Breast epithelium (tissue), 4 donors: ENCODE measurements at regions not wholly inside any gene's neighbourhood (a gene's known extent, or its start where the extent isn't known, plus 50 kb on each side); places are given as distances from the start of the nearest gene placed in this dataset.

ENCODE experiments used
- DNase-seq, 2 donors: peaks; one replicate each; pipeline ENCODE4 v3.0.0-alpha.2; 2019; ENCODE audit warnings: low spot score in 2 of 2
- H3K27ac ChIP-seq, 2 donors: fragments of 200-600 bp; sonication (generic) in 1 of 2; one replicate each; pipeline ENCODE4 v1.5.1; 2016 to 2019; ENCODE audit warnings: mild to moderate bottlenecking in 1 of 2
- H3K27me3 ChIP-seq, 2 donors: fragments of 200-600 bp; sonication (generic) in 1 of 2; one replicate each; pipeline versions ENCODE4 v1.5.1 to v1.6.0; 2017 to 2019; ENCODE audit warnings: control low read depth in 1 of 2, mild to moderate bottlenecking in 1 of 2
- H3K36me3 ChIP-seq: fragments of 200-600 bp; one replicate; pipeline ENCODE4 v1.5.1; 2019
- H3K4me1 ChIP-seq, 2 donors: fragments of 200-600 bp; sonication (generic); one replicate each; pipeline ENCODE4 v1.5.1; 2016 to 2019; ENCODE audit warnings: control low read depth in 1 of 2
- H3K4me3 ChIP-seq, 3 donors: fragments of 200-600 bp; sonication (generic); 1 replicate in 2 of 3; 2 replicates in 1 of 3; pipeline ENCODE4 v1.5.1; 2016 to 2019; ENCODE audit warnings: mild to moderate bottlenecking in 3 of 3, moderate library complexity in 2 of 3
- H3K9me3 ChIP-seq, 2 donors: fragments of 200-600 bp; sonication (generic) in 1 of 2; one replicate each; pipeline ENCODE4 v1.5.1; 2016 to 2019; ENCODE audit warnings: control low read depth in 1 of 2
- POLR2A ChIP-seq: fragments of 450-650 bp; IDR thresholded peaks from one replicate; pipeline ENCODE4 v1.6.1; 2016; ENCODE audit warnings: antibody characterized with exemption, mild to moderate bottlenecking, moderate library complexity
- POLR2AphosphoS5 ChIP-seq, 3 donors: sonication (generic); formaldehyde crosslinking; IDR thresholded peaks; one replicate each; pipeline ENCODE4 v1.6.1; 2017; ENCODE audit warnings: antibody characterized with exemption in 3 of 3
- intact Hi-C: fragments of 100-400 bp; cut with DNase I; formaldehyde crosslinking; loops from one replicate; pipeline ENCODE4 v1.15.1; 2023; ENCODE audit warnings: low total_unique reads
- TF ChIP-seq, protein P1 (sequence below), 3 donors: fragments of 450-650 bp; IDR thresholded peaks; one replicate each; pipeline ENCODE4 v1.5.1; 2016 to 2017; ENCODE audit warnings: antibody characterized with exemption in 3 of 3, mild to moderate bottlenecking in 3 of 3, moderate library complexity in 3 of 3

DNA sequence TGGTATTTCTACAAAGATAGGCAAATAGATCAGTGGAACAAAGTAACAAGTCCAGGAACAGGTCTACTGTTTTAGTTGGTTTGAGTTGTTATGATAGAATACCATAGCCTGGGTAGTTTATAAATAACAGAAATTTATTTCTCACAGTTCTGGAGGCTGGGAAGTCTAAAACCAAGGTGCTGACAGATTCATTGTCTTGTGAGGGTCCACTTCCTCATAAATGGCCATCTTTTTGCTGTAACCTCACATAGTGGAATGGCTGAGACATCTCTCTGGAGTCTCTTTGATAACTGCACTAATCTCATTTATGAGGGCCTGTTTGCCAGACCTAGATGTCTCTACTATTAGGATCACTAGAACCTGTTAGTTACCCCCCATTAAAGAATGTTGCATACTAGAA lies 152.3 kb upstream of the MYRIP start:
- H3K4me3 ChIP-seq, result no peak overlapping the region
- H3K36me3 ChIP-seq, result no peaks in the 10 kb centered on the region
- H3K9me3 ChIP-seq, result no peaks in the 10 kb centered on the region
- no peaks in the 10 kb centered on the region for H3K4me1 ChIP-seq
- no peaks in the 10 kb centered on the region for H3K27me3 ChIP-seq
- no peak for DNase-seq
- TF ChIP-seq POLR2AphosphoS5 (IDR thresholded peaks at IDR 0.05) (no peak), POLR2A (no peak)
- TF ChIP-seq, protein P1, sequence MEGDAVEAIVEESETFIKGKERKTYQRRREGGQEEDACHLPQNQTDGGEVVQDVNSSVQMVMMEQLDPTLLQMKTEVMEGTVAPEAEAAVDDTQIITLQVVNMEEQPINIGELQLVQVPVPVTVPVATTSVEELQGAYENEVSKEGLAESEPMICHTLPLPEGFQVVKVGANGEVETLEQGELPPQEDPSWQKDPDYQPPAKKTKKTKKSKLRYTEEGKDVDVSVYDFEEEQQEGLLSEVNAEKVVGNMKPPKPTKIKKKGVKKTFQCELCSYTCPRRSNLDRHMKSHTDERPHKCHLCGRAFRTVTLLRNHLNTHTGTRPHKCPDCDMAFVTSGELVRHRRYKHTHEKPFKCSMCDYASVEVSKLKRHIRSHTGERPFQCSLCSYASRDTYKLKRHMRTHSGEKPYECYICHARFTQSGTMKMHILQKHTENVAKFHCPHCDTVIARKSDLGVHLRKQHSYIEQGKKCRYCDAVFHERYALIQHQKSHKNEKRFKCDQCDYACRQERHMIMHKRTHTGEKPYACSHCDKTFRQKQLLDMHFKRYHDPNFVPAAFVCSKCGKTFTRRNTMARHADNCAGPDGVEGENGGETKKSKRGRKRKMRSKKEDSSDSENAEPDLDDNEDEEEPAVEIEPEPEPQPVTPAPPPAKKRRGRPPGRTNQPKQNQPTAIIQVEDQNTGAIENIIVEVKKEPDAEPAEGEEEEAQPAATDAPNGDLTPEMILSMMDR (IDR thresholded peaks at IDR 0.05), result no peak
- intact Hi-C loops, result no loop called here
- no peak overlapping the region for H3K27ac ChIP-seq

DNA sequence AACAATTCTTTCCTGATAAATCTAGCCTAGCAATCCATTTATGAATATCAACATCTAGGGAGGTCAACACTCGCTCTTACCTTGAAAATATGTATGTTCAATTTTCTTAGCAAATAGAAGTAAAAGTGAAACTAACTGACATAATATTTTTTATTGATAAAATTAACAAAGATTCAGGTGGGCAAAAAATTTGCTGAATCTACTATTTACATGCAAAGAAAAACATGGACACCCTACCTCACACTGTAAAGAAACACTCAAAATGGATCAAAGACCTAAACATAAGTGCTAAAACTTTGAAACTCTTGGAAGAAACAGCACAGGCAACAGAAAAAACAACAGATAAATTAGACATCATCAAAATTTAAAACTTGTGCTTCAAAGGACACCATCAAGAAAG lies 151.6 kb upstream of the MYRIP start:
- no peak overlapping the region for H3K27ac ChIP-seq
- H3K9me3 ChIP-seq, result no peaks in the 10 kb centered on the region
- DNase-seq, result no peak
- intact Hi-C loops, result no loop called here
- H3K4me1 ChIP-seq, result no peaks in the 10 kb centered on the region
- no peaks in the 10 kb centered on the region for H3K36me3 ChIP-seq
- TF ChIP-seq, protein P1 (IDR thresholded peaks at IDR 0.05), result no peak
- TF ChIP-seq POLR2A, result no peak
- no peak for TF ChIP-seq POLR2AphosphoS5 (IDR thresholded peaks at IDR 0.05)
- H3K27me3 ChIP-seq, result no peaks in the 10 kb centered on the region
- H3K4me3 ChIP-seq, result no peak overlapping the region

DNA sequence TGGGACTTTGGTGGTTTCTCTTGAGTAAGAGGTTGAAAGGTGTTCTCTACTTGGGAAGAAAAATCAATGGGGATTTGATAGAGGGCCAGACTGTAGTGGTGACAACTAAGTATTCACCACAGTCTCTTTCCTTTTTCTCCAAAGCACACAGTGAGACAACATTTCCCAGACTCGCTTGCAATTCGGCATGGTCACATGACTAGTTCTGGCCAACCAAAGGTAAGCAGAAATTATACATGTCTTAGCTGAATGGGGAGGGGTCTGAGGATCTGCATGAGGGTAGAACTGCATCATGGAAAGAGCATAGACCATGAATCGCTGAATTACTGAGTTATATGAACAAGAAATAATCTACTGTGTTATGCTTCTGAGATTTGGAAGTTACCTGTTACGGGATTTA lies 144.5 kb upstream of the MYRIP start:
- Histone ChIP-seq H3K9me3 (no peaks in the 10 kb centered on the region), H3K27ac (no peak overlapping the region), H3K36me3 (no peaks in the 10 kb centered on the region), H3K4me3 (no peak overlapping the region), H3K4me1 (no peaks in the 10 kb centered on the region), H3K27me3 (no peaks in the 10 kb centered on the region)
- intact Hi-C loops, result no loop called here
- TF ChIP-seq POLR2A, result no peak
- TF ChIP-seq, protein P1 (IDR thresholded peaks at IDR 0.05), result no peak
- TF ChIP-seq POLR2AphosphoS5 (IDR thresholded peaks at IDR 0.05), result no peak
- DNase-seq, result no peak

DNA sequence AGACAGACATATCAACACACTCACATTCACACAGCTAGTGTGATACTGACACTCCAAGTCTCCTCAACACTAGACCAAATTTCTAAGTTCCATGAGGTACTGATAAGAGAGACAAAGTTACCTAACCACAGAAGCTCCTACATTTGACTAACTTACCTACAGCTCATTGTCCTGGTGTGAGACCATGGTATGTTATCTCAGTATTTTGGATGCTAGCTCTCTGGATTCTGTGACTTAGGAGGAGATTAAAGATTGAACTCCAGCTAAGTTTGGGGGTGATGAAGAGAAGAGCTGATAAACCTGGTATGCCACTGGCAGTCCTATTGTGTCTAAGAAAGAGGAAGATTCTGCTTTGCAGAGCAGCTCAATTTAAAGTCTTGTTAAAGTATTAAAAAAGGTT lies 144.0 kb upstream of the MYRIP start:
- Histone ChIP-seq H3K9me3 (no peaks in the 10 kb centered on the region), H3K4me1 (no peaks in the 10 kb centered on the region), H3K27me3 (no peaks in the 10 kb centered on the region), H3K27ac (no peak overlapping the region), H3K36me3 (no peaks in the 10 kb centered on the region), H3K4me3 (no peak overlapping the region)
- DNase-seq, result no peak
- intact Hi-C loops, result no loop called here
- no peak for TF ChIP-seq POLR2AphosphoS5 (IDR thresholded peaks at IDR 0.05)
- no peak for TF ChIP-seq POLR2A
- TF ChIP-seq, protein P1 (IDR thresholded peaks at IDR 0.05), result no peak

DNA sequence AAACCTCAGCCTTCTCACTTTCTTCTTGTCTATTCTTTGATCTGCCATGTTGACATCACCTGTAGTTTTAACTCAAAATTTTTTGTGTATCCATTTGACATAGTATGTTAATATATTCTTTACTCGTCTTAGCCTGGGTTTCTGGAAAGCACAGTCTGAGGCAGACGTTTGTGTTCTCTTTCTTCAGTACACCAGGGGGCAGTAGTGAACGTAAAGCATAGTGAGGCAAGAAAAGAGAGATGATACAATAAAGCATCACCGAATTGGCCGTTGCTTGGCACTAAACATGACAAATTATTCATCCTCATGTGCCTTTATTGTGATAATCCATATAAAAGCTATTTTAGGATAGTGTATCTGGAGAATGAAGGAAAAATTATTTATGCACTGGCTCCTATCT lies 141.0 kb upstream of the MYRIP start:
- Histone ChIP-seq H3K4me1 (no peaks in the 10 kb centered on the region), H3K4me3 (no peak overlapping the region), H3K36me3 (no peaks in the 10 kb centered on the region), H3K27ac (no peak overlapping the region), H3K27me3 (no peaks in the 10 kb centered on the region), H3K9me3 (no peaks in the 10 kb centered on the region)
- intact Hi-C loops, result no loop called here
- DNase-seq, result no peak
- TF ChIP-seq, protein P1 (IDR thresholded peaks at IDR 0.05), result peak in 2 of 3 donors; percentile 13 to 32
- TF ChIP-seq POLR2A, result no peak
- TF ChIP-seq POLR2AphosphoS5 (IDR thresholded peaks at IDR 0.05), result no peak
